ENCODE measurements at regions not wholly inside any gene's neighbourhood (a gene's known extent, or its start where the extent isn't known, plus 50 kb on each side); places are given as distances from the start of the nearest gene placed in this dataset.

DNA sequence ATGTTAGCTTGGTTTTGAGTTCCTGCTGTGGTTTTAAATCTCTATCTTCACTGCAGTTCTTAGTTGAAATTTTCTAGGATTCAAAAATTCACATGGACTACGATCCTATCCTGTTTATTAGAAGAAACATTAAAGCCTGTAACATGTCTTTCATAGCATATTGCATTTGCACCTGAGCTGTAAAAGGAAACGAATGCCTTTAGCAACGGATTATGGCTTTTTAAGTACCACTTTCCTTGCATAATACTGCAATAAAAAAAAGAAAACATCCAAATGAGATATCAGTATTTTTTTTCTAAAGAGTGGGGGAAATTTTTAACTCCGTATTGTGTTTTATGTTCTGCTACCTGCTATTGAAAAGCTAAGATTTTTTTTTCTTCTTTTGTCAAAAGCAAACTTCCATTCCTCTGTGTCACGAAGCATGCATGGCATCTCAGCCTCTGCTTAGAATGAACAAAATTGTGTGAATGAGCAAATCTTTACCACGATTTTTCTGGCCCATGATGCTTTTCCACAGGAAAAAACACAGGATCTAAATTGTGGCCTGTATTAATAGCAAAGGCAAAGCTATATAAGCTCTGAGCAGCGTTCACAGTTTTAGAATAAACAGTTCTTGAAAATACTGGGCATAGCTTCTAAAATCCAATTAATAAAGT, 110.0 kb upstream of the CDIN1 start:
- TF ChIP-seq, protein P1, sequence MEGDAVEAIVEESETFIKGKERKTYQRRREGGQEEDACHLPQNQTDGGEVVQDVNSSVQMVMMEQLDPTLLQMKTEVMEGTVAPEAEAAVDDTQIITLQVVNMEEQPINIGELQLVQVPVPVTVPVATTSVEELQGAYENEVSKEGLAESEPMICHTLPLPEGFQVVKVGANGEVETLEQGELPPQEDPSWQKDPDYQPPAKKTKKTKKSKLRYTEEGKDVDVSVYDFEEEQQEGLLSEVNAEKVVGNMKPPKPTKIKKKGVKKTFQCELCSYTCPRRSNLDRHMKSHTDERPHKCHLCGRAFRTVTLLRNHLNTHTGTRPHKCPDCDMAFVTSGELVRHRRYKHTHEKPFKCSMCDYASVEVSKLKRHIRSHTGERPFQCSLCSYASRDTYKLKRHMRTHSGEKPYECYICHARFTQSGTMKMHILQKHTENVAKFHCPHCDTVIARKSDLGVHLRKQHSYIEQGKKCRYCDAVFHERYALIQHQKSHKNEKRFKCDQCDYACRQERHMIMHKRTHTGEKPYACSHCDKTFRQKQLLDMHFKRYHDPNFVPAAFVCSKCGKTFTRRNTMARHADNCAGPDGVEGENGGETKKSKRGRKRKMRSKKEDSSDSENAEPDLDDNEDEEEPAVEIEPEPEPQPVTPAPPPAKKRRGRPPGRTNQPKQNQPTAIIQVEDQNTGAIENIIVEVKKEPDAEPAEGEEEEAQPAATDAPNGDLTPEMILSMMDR (conservative IDR thresholded peaks at IDR 0.05), result no peak
- no peak for TF ChIP-seq EZH2 (IDR thresholded peaks at IDR 0.05; ENCODE audit: low read depth)

Measured in PC-9 (cell line).